ENCODE measurements at regions not wholly inside any gene's neighbourhood (a gene's known extent, or its start where the extent isn't known, plus 50 kb on each side); places are given as distances from the start of the nearest gene placed in this dataset.
"Not testable (repeated sequence)": the region's sequence is repeated elsewhere in the genome, so short reads cannot be mapped to it uniquely, and the experiment has no call there.

DNA sequence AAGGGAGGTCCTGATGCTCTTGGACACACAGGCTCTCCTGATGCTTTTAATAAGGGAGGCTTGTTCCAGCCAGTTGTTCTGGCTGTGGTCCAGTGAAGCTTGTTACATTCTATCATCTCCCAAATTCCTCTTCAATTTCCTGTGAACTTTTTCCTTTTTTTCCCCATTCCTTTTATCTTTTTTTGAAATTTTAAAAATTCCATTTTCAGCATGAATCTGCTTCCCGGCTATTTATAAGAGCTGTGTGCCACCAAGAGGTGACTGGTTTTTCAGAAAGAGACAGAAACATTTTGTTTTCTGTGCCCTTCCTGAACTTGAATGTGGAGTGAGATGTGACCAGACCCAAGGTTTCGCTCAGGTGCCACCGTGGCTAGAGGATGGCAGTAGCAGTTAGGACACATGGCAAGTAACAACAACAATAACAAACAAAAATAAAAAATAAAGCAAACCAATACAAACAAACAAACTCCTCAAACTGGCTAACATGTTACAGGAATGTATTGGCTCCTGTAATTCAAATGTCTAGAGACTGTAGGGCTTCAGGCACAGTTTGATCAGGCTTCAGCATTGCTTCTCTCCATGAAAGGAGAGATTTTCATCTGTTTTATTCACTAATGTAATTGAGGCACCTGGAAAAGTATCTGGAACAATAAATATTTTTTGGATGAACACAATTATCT is 121.1 kb downstream of the BOD1 start:
- peak in 1 of 2 donors; percentile 9 for DNase-seq

- no peak for DNase-seq
Observed at GRCh38 chr5:173494446-173494845, 122.0 kb downstream of the BOD1 start.

DNA sequence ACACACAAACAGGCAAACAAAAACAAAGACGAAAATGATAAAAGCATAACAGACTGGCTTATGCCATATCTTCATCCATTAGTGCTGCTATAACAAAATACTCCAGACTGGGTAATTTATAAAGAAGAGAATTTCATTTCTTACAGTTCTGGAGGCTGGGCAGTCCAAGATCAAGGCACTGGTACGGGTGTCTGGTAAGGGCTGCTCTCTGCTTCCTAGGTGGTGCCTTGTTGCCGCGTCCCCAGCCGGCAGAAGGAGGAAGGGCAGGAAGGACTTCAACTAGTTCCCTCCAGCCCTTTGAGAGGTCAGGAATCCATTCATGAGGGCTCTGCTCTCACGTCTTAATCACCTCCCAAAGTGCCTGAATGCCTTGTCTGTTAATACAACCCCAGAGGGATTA is 122.6 kb downstream of the BOD1 start:
- DNase-seq: no peak

DNA sequence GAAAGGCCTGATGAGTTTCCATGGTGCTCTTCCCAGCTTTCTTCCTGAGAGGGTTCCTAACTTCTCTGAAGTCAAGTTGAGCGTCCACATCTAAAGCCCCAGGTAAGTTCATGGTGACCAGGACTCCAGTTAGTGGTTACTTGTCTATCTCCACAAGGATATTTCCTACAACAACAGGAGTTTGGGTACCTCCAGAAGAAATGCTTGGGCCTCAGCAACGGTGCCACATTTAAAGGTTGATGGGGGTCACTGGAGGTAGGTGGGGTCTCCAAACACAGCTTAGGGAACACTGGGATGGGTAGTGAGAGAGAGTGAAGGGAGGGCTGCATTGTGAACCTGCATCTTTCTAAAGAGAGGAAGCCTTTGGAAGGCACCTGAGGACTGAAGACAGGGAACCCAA is 123.4 kb downstream of the BOD1 start:
- no peak for DNase-seq

DNA sequence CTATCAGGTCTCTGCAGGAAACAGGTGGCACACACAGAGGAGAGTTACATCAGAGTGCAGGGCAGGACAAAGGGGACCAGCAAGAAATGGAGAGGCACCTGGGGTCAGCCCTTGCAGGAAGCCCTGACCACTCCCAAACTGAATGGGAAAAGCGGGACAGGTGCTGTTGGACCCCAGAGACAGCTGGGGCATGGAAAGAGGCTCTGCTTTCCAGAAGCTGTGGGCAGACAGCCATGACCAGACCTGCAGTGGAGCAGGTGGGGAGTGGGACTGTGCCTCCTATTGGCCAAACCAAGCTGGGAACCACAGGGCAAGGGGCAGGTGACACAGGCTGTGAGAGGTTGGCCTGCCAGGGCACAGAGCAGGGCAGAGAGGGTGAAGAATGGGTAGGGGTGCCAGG is 125.8 kb downstream of the BOD1 start:
- DNase-seq: no peak

DNA sequence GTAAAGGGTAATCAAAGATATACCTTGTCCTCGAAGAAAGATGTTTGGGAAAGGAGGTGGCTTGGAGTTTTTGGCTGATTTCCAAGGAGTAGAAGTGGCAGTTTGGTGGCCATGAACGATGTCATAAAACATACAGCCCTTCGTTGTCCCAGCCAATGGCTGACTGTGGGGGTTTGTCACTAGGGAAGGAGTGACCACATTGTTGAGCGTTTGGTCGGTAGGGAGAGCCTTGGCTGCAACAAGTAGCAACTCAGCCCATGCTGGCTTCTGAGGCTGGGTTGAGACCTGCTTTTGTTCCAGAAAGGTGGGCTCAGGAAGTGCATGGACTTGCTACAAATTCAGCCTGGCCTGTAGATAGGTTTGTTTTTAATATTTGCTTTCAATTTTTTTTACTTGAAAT is 128.3 kb downstream of the BOD1 start:
- DNase-seq: no peak

- DNase-seq: no peak
Observed at GRCh38 chr5:173487300-173487699, 129.2 kb downstream of the BOD1 start.

DNA sequence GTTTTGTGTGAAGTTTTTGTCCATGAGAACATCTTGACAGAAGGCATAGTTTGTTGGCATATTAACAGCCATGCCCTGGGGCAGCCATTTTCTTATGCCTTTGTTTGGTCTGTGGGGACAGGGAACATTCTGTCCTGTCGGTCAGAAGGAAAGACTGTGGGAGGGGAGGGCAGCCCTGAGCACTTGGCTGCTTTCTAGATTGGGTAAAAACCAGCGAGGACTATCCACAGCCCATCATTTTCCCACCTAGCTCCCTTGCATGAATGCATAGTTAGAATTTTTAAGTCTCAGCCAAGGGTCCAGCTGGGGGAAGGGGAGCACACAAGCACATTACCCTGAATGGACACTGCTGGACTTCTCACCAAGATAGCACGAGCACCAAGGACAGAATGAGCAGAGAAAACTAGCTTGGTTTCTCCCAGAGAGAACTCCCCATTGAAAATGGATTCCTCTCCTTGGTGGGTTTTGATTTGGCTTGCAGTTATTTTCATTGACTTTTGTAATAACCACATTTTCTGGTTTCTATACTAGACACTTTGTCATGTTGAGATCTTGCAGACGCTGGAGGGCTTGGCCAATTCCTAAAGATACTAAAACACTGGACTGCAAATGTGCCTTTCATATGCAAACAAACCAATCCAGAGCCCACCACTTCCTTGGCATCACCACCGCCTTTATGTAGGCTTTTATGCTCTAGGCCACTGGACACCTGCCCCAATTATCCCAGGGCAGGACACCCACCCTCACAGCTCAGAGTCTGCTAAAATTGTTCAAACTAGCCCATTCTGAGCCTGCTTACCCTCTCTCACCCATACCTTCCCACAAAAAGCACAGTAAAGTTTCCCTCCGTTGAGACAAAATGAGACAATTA is 129.9 kb downstream of the BOD1 start:
- no peak for DNase-seq

DNA sequence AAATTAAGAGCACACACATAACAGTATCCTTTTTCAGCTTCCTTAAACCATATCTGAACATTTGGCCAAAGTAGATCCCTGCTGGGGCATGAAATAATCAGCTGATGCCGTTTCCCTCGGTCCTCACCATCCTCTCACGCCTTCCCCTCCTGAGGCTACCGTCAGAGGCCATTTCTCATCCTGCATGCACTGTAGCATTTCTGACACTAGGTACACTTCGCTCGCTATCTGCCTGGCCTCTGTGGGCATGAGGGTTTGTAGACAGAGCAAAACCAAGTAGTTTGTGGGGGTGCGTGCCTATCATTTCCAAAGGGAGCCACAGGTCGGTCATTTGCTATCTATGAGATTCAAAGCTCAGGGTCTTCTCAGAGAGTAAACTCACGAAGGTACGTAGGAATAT is 131.9 kb downstream of the BOD1 start:
- no peak for DNase-seq

- not testable (repeated sequence) for DNase-seq
Observed at GRCh38 chr5:173483599-173483998, 132.9 kb downstream of the BOD1 start.

- DNase-seq: no peak
Observed at GRCh38 chr5:173483160-173483559, 133.3 kb downstream of the BOD1 start.

DNA sequence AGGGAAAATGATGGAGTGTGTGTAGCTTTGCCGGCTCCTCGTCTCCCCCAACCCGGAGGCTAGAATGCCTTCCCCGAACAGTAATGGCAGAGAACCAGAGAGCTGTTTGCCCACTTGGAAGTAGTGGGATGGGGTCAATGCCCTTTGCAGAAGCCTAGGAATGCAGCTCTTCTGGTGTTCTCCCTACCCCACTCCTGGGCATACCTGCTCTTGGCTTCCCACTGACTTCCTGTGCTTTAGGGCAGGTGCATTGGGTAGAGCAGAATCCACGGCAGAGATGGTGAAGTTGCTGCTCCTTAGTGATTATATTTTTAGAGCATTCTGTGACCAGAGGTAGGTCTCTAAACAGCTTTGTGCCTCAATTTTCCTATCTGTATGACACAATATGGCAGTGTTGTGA is 134.6 kb downstream of the BOD1 start:
- no peak for DNase-seq

DNA sequence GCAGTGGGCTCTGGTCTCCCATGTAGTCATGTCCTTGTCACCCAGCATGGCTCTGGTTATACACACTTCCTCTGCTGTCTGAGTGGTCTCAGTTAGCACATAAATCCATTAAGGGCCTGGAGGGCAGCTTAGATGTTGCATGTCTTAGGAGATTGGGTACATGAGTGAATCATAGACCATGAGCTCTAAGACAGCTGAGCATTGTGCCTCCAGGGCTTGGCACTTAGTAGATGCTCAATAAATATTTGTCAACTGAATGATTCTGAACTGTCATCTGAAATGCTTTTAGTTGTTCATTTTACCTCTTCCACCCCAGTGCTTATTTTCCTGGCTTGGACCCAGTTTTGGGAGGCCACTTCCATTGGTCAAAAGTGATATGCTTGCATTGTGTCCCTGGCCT is 135.6 kb downstream of the BOD1 start:
- no peak for DNase-seq

DNA sequence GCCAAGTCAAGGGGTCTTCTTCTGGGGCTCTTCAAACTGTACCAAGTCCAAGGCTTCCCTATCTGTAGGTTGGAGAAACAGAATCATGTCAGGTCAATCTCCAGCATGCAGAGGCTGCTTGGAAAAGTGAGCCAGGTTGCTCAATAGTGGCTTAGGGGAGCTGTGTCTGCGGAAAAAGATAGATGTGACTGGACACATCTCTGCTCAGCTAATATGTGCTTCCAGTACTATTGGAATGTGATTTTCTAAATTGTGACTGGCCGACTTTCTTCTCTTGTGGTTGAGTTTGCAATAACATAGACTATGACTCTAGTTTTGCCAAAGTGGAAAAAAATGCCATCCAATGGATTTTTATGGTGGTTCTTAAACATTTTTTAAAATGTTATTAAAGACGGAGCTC is 136.7 kb downstream of the BOD1 start:
- DNase-seq: no peak

GRCh38 chr5:173477345-173478040 is 139.0 kb downstream of the BOD1 start:
- no peak for DNase-seq

GRCh38 chr5:173475780-173476179 is 140.7 kb downstream of the BOD1 start:
- no peak for DNase-seq

DNA sequence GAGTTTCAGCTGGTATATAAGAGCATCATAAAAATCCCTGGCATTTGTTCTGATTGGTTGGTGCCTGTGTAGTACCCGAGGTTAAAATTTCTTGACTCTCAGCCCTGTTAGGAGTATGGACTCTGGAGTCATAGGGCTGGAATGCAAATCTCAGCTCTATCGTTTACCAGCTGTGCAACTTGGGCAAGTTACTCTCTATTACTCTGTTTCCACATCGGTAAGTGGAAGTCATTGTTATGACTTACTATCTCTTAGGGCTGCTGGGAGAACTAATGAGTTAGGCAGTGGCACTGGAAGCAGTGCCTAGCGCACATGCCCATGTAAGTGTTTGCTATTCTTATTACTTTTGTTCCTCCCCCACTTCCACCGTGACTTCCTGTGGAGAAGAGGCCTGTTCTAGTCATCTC is 141.6 kb downstream of the BOD1 start:
- DNase-seq: no peak

DNA sequence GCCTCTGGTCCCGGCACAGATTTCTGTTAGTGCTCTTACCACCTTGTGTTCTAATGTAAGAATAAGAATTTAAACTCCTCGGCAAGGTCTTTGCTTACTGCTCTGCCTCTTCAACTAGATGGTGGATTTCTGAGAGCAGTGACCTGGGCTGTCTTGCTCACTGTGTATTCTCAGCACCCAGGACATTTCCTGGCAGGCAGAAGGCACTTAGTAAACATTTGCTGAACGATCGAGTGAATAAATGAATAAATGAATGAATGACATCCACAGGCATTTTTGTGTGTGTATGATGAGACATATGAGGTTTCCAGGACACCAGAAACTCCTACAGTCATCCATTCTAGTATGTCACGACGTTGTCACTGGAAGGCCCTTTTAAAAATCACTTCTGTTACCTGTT is 143.2 kb downstream of the BOD1 start:
- DNase-seq: no peak

DNA sequence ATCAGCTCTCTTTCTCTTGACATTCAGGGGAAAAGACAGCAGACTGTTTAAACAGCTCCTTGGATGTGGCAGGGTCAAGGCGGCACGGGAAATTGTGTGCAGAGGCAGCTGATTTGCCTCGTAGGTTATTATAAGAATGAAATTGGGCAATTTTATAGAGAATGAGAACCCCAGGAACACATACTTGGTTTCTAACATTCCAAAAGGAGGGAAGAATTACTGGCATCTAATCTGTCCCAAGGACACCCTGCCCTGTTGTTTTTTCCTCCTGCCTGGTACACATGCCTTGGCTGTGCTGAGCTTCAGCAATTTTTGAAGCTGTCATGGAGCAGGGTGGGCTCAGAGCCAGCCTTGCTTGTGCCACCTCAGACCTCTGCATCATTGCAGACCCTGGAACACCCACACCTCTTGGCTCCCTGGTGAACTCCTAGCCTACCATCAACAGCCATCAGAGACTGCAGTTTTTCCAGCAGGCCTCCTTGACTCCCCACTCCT is 143.6 kb downstream of the BOD1 start:
- no peak for DNase-seq

DNA sequence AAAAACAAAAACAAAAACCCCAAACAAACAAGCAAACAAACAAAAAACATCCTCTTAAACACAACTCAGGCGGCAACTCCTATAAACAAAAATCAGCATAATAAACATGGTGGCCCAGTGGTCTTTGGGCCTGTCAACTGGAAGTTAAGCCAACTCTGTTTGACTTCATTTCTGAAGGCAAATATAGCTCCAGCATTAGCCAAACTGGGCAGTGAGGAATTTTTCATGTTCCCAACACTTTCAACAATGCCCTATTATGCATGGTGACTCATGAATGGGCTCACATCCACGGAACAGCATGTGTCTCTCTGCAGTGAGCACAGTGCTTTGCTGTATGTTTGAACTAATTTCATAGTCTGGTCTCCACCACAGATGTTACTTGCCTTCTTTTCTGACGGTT is 143.9 kb upstream of the STC2 start:
- peak; percentile 17 to 20 for DNase-seq

DNA sequence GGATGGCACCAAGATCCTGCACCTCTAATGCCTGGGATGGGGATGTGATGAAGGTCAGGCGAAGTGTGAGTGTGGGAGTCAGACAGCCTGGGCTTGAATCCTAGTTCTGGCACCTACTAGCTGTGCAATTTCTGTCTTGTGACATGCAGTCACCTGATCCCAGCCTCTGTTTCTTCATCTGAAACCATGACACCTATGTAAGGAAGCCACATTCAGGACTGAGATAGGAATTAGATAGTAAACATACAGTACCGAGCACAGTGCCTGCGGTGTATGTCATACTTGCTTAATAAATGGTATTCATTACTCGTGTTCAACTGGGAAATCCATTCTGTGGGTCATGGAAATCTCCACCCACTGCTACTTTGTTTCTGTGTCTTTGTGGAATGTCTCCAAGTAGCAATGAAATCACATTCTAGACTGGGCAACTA is 140.6 kb upstream of the STC2 start:
- no peak for DNase-seq

DNA sequence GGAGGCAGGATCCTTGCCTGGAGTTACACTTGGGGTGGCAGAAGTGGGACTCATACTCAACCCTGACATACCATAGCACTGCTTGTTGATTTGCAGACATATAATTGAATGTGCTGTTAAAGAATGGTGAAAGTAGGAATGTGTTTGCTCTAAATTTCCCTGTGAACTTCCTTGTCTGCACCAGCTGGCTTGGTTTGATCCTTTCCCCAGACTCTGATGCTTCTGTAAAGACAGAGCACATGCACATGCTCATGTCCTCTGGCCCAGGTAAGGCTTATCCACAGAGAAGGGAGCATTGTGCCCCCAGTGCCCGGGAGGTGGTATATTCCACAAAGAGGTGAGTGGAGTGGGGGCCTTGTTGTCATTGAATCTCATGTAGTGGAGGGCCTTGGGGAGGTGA is 138.0 kb upstream of the STC2 start:
- DNase-seq: no peak

GRCh38 chr5:173464813-173465212 is 136.6 kb upstream of the STC2 start:
- DNase-seq: no peak

Data from right lung (tissue), 2 donors.